GM12874 (cell line): ENCODE measurements at regions not wholly inside any gene's neighbourhood (a gene's known extent, or its start where the extent isn't known, plus 50 kb on each side); places are given as distances from the start of the nearest gene placed in this dataset.

Experiments used
- TF ChIP-seq, protein P1 (sequence below): IDR thresholded peaks from 2 replicates; pipeline ENCODE4 v1.5.1; 2011; ENCODE audit warnings: low read depth, mild to moderate bottlenecking, control low read depth, low read length, moderate library complexity; ENCODE audit not compliant: insufficient read depth

DNA sequence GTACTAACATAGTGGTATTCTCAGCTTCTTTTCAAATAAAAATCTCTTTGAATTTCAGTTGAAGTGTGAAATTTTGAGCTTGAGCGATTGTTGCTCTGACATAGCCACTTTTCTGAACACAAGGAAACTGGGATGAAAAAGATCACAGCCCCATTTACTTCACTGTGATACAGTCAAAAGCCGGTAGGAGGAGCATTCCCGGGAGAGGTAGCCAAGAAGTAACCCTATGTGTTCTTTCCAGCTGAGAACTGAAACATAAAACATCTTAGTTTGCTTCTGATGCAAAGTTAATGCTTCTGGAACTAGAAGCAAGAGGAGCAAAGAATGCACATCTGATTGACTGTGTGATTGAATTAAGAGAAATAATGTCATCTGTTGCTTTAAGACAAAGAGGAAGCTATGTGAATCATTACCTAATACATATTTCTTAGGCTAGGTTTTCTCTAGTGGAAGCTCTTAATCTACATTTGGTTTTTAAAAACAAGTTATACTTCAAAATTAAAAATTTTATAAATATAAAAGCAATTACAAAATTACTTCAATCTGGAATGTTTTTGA, 88.3 kb upstream of the UNC5C start:
- TF ChIP-seq, protein P1, sequence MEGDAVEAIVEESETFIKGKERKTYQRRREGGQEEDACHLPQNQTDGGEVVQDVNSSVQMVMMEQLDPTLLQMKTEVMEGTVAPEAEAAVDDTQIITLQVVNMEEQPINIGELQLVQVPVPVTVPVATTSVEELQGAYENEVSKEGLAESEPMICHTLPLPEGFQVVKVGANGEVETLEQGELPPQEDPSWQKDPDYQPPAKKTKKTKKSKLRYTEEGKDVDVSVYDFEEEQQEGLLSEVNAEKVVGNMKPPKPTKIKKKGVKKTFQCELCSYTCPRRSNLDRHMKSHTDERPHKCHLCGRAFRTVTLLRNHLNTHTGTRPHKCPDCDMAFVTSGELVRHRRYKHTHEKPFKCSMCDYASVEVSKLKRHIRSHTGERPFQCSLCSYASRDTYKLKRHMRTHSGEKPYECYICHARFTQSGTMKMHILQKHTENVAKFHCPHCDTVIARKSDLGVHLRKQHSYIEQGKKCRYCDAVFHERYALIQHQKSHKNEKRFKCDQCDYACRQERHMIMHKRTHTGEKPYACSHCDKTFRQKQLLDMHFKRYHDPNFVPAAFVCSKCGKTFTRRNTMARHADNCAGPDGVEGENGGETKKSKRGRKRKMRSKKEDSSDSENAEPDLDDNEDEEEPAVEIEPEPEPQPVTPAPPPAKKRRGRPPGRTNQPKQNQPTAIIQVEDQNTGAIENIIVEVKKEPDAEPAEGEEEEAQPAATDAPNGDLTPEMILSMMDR: no peak

DNA sequence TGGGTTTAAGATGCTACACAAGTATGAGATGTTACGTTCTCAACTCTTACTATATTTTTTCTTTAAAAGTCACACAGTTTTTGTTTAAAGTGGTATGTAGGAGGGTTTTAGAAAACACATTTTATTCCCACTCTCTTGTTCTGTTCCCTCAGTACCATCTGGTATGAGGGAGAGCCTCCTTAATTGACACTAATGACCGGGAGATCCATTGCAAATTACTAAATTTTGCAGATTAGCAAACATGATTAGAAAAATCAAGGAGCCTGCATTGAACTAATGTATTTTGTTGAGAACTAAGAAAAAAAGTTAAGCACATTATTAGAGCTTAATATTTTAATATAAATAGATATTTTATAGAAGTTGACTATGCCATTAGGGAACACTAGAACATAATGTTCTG, 87.3 kb upstream of the UNC5C start:
- TF ChIP-seq, protein P1: no peak

DNA sequence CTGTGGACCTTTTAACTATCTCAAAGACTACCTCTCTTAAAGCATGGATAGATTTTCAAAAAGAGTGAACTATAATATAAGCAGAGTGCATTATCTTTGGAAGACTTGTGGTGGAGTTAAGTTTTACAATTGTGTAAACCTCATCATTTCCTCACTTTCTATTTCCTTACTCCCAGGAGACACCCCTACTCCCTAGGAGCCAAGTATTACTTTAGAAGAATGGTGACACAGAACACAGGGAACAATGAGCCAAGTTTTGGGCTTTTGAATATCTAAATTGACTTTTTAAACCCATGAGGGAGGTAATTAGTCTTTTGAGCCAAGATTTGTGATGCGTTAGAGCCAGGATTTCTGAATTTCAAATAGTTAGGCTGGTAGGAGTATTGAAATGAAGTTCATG, 78.9 kb upstream of the UNC5C start:
- TF ChIP-seq, protein P1: no peak

DNA sequence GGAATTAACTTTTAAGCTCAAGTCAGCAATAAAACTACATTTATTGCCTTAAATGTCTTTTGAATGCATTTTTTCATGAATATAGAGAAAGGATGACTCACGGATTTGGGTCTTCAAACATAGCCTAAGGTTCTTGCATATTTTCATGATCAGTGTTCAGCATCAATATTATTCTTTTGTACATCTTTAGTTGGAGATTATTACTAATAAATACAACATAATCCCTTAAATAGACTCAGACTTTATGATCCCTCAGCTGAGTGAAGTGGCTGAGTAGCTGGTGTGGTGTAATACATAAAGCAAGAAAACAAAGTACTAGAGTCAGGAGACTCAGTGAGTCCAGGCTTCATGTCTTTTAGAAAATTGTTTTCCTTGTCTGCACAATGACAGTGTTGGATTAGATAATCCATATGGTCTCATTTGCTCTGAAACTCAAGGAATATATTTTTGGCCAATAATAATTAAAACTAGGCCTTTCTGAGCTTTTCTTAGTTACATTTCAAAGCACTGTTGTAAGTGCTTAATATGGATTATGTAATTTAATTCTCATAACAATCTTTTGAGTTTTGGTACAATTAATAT, 78.3 kb upstream of the UNC5C start:
- TF ChIP-seq, protein P1: no peak

DNA sequence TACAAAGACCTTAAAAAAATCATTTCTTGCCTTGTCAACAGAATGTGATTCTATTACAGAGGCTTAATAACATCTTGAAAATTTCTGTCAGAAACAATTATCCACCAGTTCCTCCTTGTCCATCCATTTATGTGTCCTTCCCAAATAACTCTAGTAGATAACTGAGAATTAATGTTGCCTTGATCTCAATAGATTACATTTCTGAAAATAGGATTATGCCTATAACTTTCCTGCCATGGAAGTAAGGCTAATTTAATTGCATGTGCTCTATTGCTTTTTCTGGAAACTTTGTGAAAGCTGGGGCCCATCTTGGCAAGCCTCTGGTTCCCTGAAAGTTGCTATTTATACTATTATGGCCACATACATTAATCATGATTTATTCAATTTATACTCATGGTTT, 76.2 kb upstream of the UNC5C start:
- TF ChIP-seq, protein P1: no peak

DNA sequence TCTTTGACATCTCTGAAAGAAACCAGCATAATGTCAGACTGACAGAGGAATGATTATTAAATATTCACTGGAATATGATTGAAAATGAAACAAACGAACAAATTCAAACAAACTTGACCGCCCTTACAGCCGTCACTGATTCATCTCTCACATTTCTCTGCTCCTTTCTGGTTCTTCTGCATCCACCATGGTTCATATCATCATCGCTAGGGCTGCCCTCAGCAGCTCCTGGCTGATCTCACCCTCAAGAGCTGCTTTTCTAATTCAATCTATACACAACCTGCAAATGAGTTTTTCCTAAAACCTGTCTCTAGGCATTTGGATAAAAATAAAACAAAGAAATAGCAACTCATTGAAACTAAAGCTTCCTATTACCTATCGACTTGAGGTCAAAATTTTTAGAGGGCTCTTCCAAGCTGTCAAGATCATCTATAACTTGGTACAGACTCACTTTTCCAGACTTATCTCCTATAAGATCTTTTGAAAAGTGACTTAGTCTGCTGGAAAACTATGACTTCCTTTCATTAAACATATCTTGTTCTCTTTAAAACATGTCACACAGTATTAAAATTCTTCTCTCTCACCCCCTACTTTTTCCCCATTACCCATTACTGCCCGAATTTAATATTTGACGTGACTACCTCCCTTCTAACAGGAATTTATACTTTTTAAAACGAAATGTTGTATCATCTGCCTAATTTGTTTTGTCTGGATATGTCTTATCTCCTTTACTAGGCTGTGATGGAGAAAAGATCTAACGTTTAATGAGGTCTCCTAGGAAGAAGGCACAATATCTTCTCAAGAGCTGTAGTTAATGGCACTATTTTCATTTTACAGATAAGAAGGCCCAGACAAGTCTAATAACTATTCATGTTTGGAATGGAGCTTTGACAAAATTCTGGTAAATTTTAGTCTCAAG, 71.0 kb upstream of the UNC5C start:
- TF ChIP-seq, protein P1: no peak

DNA sequence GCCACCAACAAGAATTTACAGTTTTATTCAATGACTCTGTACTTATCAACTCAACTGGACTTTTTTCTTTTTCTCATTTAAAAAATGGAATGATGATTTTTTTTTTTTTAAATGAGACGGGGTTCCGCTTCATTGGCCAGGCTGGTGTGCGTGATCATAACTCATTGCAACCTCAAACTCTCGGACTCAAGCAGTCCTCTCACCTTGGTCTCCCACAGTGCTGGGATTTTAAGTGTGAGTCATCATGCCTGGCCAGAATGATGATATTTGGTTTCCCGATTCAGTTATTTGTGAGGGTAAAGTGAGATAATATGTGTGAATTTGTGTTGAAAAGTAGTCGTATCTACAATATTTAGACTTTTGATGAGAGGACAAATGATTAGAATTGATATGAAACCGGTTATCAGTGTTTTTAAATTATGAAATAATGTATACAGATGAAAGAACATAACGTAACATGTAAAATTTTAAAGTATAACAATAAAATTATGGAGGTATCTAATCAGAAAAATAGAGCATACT, 66.0 kb upstream of the UNC5C start:
- TF ChIP-seq, protein P1: no peak
